Large intestine (tissue), 3 donors: ENCODE measurements at regions not wholly inside any gene's neighbourhood (a gene's known extent, or its start where the extent isn't known, plus 50 kb on each side); places are given as distances from the start of the nearest gene placed in this dataset.

ENCODE experiments used
- DNase-seq, 2 donors: peaks; one replicate each; pipeline versions ENCODE4 v3.0.0 to v3.0.0-alpha.2; 2013
- H3K27ac ChIP-seq: one replicate; pipeline ENCODE4 v1.5.1; 2013; ENCODE audit warnings: low read length
- H3K27me3 ChIP-seq: 2 replicates; pipeline ENCODE4 v1.6.1; 2013; ENCODE audit warnings: low read length; ENCODE audit not compliant: control insufficient read depth, insufficient read depth
- H3K36me3 ChIP-seq: 2 replicates; pipeline ENCODE4 v1.6.1; 2013; ENCODE audit warnings: low read length; ENCODE audit not compliant: control insufficient read depth, insufficient read depth
- H3K4me1 ChIP-seq: one replicate; pipeline ENCODE4 v1.6.1; 2013; ENCODE audit warnings: low read length; ENCODE audit not compliant: control insufficient read depth, insufficient read depth
- H3K4me3 ChIP-seq: one replicate; pipeline ENCODE4 v1.5.1; 2013; ENCODE audit warnings: low read length
- H3K9me3 ChIP-seq: one replicate; pipeline ENCODE4 v1.6.1; 2013; ENCODE audit warnings: mild to moderate bottlenecking, low read depth, low read length, moderate library complexity; ENCODE audit not compliant: control insufficient read depth
- WGBS: methylation state at CpG from one replicate; pipeline ENCODE4 v1.1.5; 2013; ENCODE audit warnings: low lambda C conversion rate; ENCODE audit not compliant: insufficient coverage; 5-methylcytosine and 5-hydroxymethylcytosine counted together

- no peak for DNase-seq
- Histone ChIP-seq H3K4me1 (no peaks in the 10 kb centered on the region), H3K9me3 (no peaks in the 10 kb centered on the region), H3K4me3 (no peak overlapping the region), H3K27me3 (no peaks in the 10 kb centered on the region), H3K36me3 (no peaks in the 10 kb centered on the region), H3K27ac (no peak overlapping the region)
- WGBS: no CpG with 5 or more reads among the region's 7 CpGs
These were observed 247.3 kb downstream of the SKAP2 start for GRCh38 chr7:26617066-26617465.
